ENCODE measurements at regions not wholly inside any gene's neighbourhood (a gene's known extent, or its start where the extent isn't known, plus 50 kb on each side); places are given as distances from the start of the nearest gene placed in this dataset.

DNA sequence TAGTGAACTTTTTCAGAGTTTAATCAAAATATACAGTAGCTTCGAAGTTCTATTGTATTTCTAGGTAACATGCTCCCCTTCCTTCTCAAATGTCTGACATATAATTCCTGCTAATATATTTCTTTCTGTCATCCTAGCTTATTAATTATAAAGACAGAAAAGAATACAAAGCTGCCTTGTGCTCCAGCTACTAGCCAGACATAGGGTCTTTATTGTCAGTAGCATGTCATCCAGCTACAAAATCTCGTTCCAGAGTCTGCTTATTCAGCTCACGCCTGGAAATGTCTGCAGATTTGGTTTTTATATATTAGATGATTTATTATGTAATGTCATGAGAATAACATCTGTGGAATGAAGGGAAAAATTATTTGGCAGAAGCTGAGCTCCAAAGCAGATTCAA, 1102.8 kb downstream of the BRINP3 start:
- no peak overlapping the region for H2AFZ ChIP-seq

GRCh38 chr1:189405419-189405818, 1072.2 kb downstream of the BRINP3 start:
- Histone ChIP-seq H3K9me2 (ENCODE audit: insufficient read depth) (no peaks in the 10 kb centered on the region), H3K27ac (no peak overlapping the region), H3K79me2 (ENCODE audit: insufficient read depth) (no peaks in the 10 kb centered on the region), H3K4me1 (ENCODE audit: insufficient read depth) (no peaks in the 10 kb centered on the region), H3K9ac (no peak overlapping the region), H3K4me2 (ENCODE audit: unreplicated experiment) (no peak overlapping the region), H3K36me3 (ENCODE audit: low read depth) (no peaks in the 10 kb centered on the region), H3K9me3 (ENCODE audit: low read depth) (no peaks in the 10 kb centered on the region), H3F3A (ENCODE audit: insufficient read depth) (no peaks in the 10 kb centered on the region), H4K20me1 (ENCODE audit: insufficient read depth) (no peaks in the 10 kb centered on the region), H3K4me3 (no peak overlapping the region), H2AFZ (no peak overlapping the region), H3K27me3 (replicated peaks; ENCODE audit: insufficient read depth) (no peaks in the 10 kb centered on the region)
- in situ Hi-C loops (cut with MboI) = no loop called here
- no peak for TF ChIP-seq EZH2phosphoT487 (IDR thresholded peaks at IDR 0.05; ENCODE audit: insufficient read depth, low read depth)
- TF ChIP-seq EZH2 (IDR thresholded peaks at IDR 0.05; ENCODE audit: insufficient read depth, poor library complexity, severe bottlenecking) = no peak
- DNase-seq = no peak
- 4 to 15% methylated on average over 1 of the region's 1 CpG for WGBS, 2 experiments (ENCODE audit: low coverage in 1 of 2, low lambda C conversion rate in 2 of 2, missing lambda C conversion rate in 2 of 2)

More for the DNA sequence above, 1102.8 kb downstream of the BRINP3 start:
- Histone ChIP-seq H4K20me1 (ENCODE audit: insufficient read depth) (no peaks in the 10 kb centered on the region), H3K9me2 (ENCODE audit: insufficient read depth) (no peaks in the 10 kb centered on the region), H3F3A (ENCODE audit: insufficient read depth) (no peaks in the 10 kb centered on the region), H3K79me2 (ENCODE audit: insufficient read depth) (no peaks in the 10 kb centered on the region), H3K27ac (no peak overlapping the region), H3K27me3 (replicated peaks; ENCODE audit: insufficient read depth) (no peaks in the 10 kb centered on the region), H3K9ac (no peak overlapping the region), H3K4me1 (ENCODE audit: insufficient read depth) (no peaks in the 10 kb centered on the region), H3K36me3 (ENCODE audit: low read depth) (no peaks in the 10 kb centered on the region), H3K4me3 (no peak overlapping the region), H3K9me3 (ENCODE audit: low read depth) (no peaks in the 10 kb centered on the region), H3K4me2 (ENCODE audit: unreplicated experiment) (no peak overlapping the region)
- no peak for DNase-seq
- 0 to 1% methylated on average over 3 of the region's 3 CpGs for WGBS, 2 experiments (ENCODE audit: low coverage in 1 of 2, low lambda C conversion rate in 2 of 2, missing lambda C conversion rate in 2 of 2)
- in situ Hi-C loops (cut with MboI) = no loop called here
- TF ChIP-seq EZH2 (IDR thresholded peaks at IDR 0.05; ENCODE audit: insufficient read depth, poor library complexity, severe bottlenecking) (no peak), EZH2phosphoT487 (IDR thresholded peaks at IDR 0.05; ENCODE audit: insufficient read depth, low read depth) (no peak)

GRCh38 chr1:189409774-189410173, 1067.9 kb downstream of the BRINP3 start:
- H3K36me3 ChIP-seq (ENCODE audit: low read depth) = no peaks in the 10 kb centered on the region
- no peak overlapping the region for H3K4me3 ChIP-seq
- H3K79me2 ChIP-seq (ENCODE audit: insufficient read depth) = no peaks in the 10 kb centered on the region
- H3K27me3 ChIP-seq (replicated peaks; ENCODE audit: insufficient read depth) = no peaks in the 10 kb centered on the region
- TF ChIP-seq EZH2 (IDR thresholded peaks at IDR 0.05; ENCODE audit: insufficient read depth, poor library complexity, severe bottlenecking) (no peak), EZH2phosphoT487 (IDR thresholded peaks at IDR 0.05; ENCODE audit: insufficient read depth, low read depth) (no peak)
- no peaks in the 10 kb centered on the region for H3K9me2 ChIP-seq (ENCODE audit: insufficient read depth)
- 1 to 3% methylated on average over 3 of the region's 3 CpGs for WGBS, 2 experiments (ENCODE audit: low coverage in 1 of 2, low lambda C conversion rate in 2 of 2, missing lambda C conversion rate in 2 of 2)
- H4K20me1 ChIP-seq (ENCODE audit: insufficient read depth) = no peaks in the 10 kb centered on the region
- H3K9ac ChIP-seq = no peak overlapping the region
- in situ Hi-C loops (cut with MboI) = no loop called here
- no peaks in the 10 kb centered on the region for H3F3A ChIP-seq (ENCODE audit: insufficient read depth)
- no peaks in the 10 kb centered on the region for H3K9me3 ChIP-seq (ENCODE audit: low read depth)
- H3K4me2 ChIP-seq (ENCODE audit: unreplicated experiment) = no peak overlapping the region
- DNase-seq = no peak
- no peak overlapping the region for H3K27ac ChIP-seq
- no peaks in the 10 kb centered on the region for H3K4me1 ChIP-seq (ENCODE audit: insufficient read depth)
- no peak overlapping the region for H2AFZ ChIP-seq

DNA sequence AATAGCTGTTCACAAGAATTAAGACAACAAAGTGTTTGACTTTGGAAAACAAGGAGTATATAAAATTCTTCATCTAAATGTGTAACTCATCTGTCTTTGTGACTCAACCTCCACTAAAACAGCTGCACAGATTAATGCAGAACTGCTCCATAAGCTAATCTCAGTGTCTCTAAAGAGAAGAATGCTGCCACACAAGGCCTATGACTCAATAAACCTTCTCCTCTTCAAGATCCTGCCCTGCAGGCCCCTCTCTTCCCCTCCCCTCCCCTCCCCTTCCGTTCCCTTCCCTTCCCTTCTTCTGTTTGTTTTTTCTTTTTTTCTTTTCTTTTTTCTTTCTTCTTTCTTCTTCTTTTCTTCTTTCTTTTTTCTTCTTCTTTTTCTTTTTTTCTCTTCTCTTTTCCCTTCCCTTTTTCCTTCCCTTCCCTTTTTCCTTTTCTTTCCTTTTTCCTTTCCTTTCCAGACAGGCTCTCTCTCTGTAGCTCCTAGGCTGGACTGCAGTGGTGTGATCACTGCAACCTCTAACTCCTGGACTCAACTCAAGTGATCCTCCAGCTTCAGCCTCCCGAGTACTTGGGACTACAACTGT, 1052.8 kb downstream of the BRINP3 start:
- Histone ChIP-seq H3K9me2 (ENCODE audit: insufficient read depth) (no peaks in the 10 kb centered on the region), H3F3A (ENCODE audit: insufficient read depth) (no peaks in the 10 kb centered on the region), H4K20me1 (ENCODE audit: insufficient read depth) (no peaks in the 10 kb centered on the region), H3K4me3 (no peak overlapping the region), H3K27me3 (replicated peaks; ENCODE audit: insufficient read depth) (no peaks in the 10 kb centered on the region), H3K9ac (no peak overlapping the region), H3K27ac (no peak overlapping the region), H2AFZ (no peak overlapping the region), H3K9me3 (ENCODE audit: low read depth) (no peaks in the 10 kb centered on the region), H3K79me2 (ENCODE audit: insufficient read depth) (no peaks in the 10 kb centered on the region), H3K4me1 (ENCODE audit: insufficient read depth) (no peaks in the 10 kb centered on the region), H3K36me3 (ENCODE audit: low read depth) (no peaks in the 10 kb centered on the region), H3K4me2 (ENCODE audit: unreplicated experiment) (no peak overlapping the region)
- no peak for TF ChIP-seq EZH2phosphoT487 (IDR thresholded peaks at IDR 0.05; ENCODE audit: insufficient read depth, low read depth)
- no peak for TF ChIP-seq EZH2 (IDR thresholded peaks at IDR 0.05; ENCODE audit: insufficient read depth, poor library complexity, severe bottlenecking)
- DNase-seq = no peak
- in situ Hi-C loops (cut with MboI) = no loop called here
- WGBS, 2 experiments (ENCODE audit: low coverage in 1 of 2, low lambda C conversion rate in 2 of 2, missing lambda C conversion rate in 2 of 2) = 0 to 7% methylated on average over 1 to 2 of the region's 2 CpGs

- H3K9ac ChIP-seq = no peak overlapping the region
- in situ Hi-C loops (cut with MboI) = no loop called here
- H4K20me1 ChIP-seq (ENCODE audit: insufficient read depth) = no peaks in the 10 kb centered on the region
- H3K27me3 ChIP-seq (replicated peaks; ENCODE audit: insufficient read depth) = no peaks in the 10 kb centered on the region
- no peak overlapping the region for H3K4me2 ChIP-seq (ENCODE audit: unreplicated experiment)
- H3F3A ChIP-seq (ENCODE audit: insufficient read depth) = no peaks in the 10 kb centered on the region
- no peak overlapping the region for H2AFZ ChIP-seq
- no peaks in the 10 kb centered on the region for H3K9me3 ChIP-seq (ENCODE audit: low read depth)
- H3K9me2 ChIP-seq (ENCODE audit: insufficient read depth) = no peaks in the 10 kb centered on the region
- peak; percentile 4 for DNase-seq
- no peak overlapping the region for H3K4me3 ChIP-seq
- TF ChIP-seq EZH2 (IDR thresholded peaks at IDR 0.05; ENCODE audit: insufficient read depth, poor library complexity, severe bottlenecking) (no peak), EZH2phosphoT487 (IDR thresholded peaks at IDR 0.05; ENCODE audit: insufficient read depth, low read depth) (no peak)
- no peaks in the 10 kb centered on the region for H3K4me1 ChIP-seq (ENCODE audit: insufficient read depth)
- H3K36me3 ChIP-seq (ENCODE audit: low read depth) = no peaks in the 10 kb centered on the region
- no peaks in the 10 kb centered on the region for H3K79me2 ChIP-seq (ENCODE audit: insufficient read depth)
- no peak overlapping the region for H3K27ac ChIP-seq
- 19 to 22% methylated on average over 4 of the region's 4 CpGs for WGBS, 2 experiments (ENCODE audit: low coverage in 1 of 2, low lambda C conversion rate in 2 of 2, missing lambda C conversion rate in 2 of 2)
Measured at GRCh38 chr1:189429610-189430009, 1048.1 kb downstream of the BRINP3 start.
